H9 (cell line): ENCODE measurements at regions not wholly inside any gene's neighbourhood (a gene's known extent, or its start where the extent isn't known, plus 50 kb on each side); places are given as distances from the start of the nearest gene placed in this dataset.

Experiments used
- DNase-seq: peaks from one replicate; pipeline ENCODE4 v3.0.0-alpha.2; 2017
- H2AFZ ChIP-seq: one replicate; pipeline ENCODE4 v1.6.1; 2013; ENCODE audit warnings: mild to moderate bottlenecking, low read length, control low read depth, moderate library complexity
- H2AK5ac ChIP-seq: 2 replicates; pipeline ENCODE4 v1.6.1; 2013; ENCODE audit warnings: low read length, control low read depth, mixed read lengths; ENCODE audit not compliant: insufficient read length
- H2BK120ac ChIP-seq: one replicate; pipeline ENCODE4 v1.6.1; 2013; ENCODE audit warnings: low read depth, mild to moderate bottlenecking, low read length, control low read depth, inconsistent platforms; ENCODE audit not compliant: poor library complexity, severe bottlenecking
- H2BK12ac ChIP-seq: 2 replicates; pipeline ENCODE4 v1.6.1; 2013; ENCODE audit warnings: low read length, control low read depth, mixed read lengths, low read depth; ENCODE audit not compliant: insufficient read length
- H2BK15ac ChIP-seq: 2 replicates; pipeline ENCODE4 v1.6.1; 2013; ENCODE audit warnings: low read depth, low read length, control low read depth
- H2BK20ac ChIP-seq: one replicate; pipeline ENCODE4 v1.6.1; 2013; ENCODE audit warnings: low read depth, mild to moderate bottlenecking, low read length, control low read depth, inconsistent platforms; ENCODE audit not compliant: poor library complexity, severe bottlenecking
- H2BK5ac ChIP-seq: 2 replicates; pipeline ENCODE4 v1.6.1; 2013; ENCODE audit warnings: low read length, control low read depth, mixed read lengths; ENCODE audit not compliant: insufficient read length
- H3K14ac ChIP-seq: 2 replicates; pipeline ENCODE4 v1.6.1; 2013; ENCODE audit warnings: low read length, control low read depth; ENCODE audit not compliant: insufficient read depth
- H3K18ac ChIP-seq: 2 replicates; pipeline ENCODE4 v1.6.1; 2013; ENCODE audit warnings: low read depth, mild to moderate bottlenecking, mixed read lengths, low read length, control low read depth; ENCODE audit not compliant: insufficient read length
- H3K23ac ChIP-seq: 2 replicates; pipeline ENCODE4 v1.6.1; 2013; ENCODE audit warnings: low read length, control low read depth, mixed read lengths, low read depth; ENCODE audit not compliant: insufficient read length
- H3K23me2 ChIP-seq: 2 replicates; pipeline ENCODE4 v1.6.1; 2013; ENCODE audit warnings: low read depth, mild to moderate bottlenecking, mixed read lengths, low read length, control low read depth; ENCODE audit not compliant: insufficient read length, poor library complexity, severe bottlenecking
- H3K27ac ChIP-seq: 2 replicates; pipeline ENCODE4 v1.5.1; 2013; ENCODE audit warnings: low read length, control low read depth, mixed read lengths, low read depth; ENCODE audit not compliant: insufficient read length
- H3K27me3 ChIP-seq: 2 replicates; pipeline ENCODE4 v1.6.1; 2013; ENCODE audit warnings: low read length, control low read depth, inconsistent platforms; ENCODE audit not compliant: insufficient read depth
- H3K4ac ChIP-seq: 2 replicates; pipeline ENCODE4 v1.6.1; 2013; ENCODE audit warnings: low read depth, mild to moderate bottlenecking, control low read depth, inconsistent platforms, low read length, moderate library complexity
- H3K4me1 ChIP-seq: 2 replicates; pipeline ENCODE4 v1.6.1; 2013; ENCODE audit warnings: low read length, control low read depth, inconsistent platforms; ENCODE audit not compliant: insufficient read depth
- H3K4me2 ChIP-seq: 2 replicates; pipeline ENCODE4 v1.6.1; 2013; ENCODE audit warnings: low read length, control low read depth, mixed read lengths; ENCODE audit not compliant: insufficient read length, insufficient read depth
- H3K56ac ChIP-seq: 2 replicates; pipeline ENCODE4 v1.6.1; 2013; ENCODE audit warnings: low read depth, mild to moderate bottlenecking, mixed read lengths, low read length, control low read depth; ENCODE audit not compliant: insufficient read length
- H3K79me1 ChIP-seq: 2 replicates; pipeline ENCODE4 v1.6.1; 2013; ENCODE audit warnings: low read depth, mild to moderate bottlenecking, moderate library complexity, low read length, control low read depth, inconsistent platforms; ENCODE audit not compliant: insufficient read depth, poor library complexity, severe bottlenecking
- H3K79me2 ChIP-seq: 2 replicates; pipeline ENCODE4 v1.6.1; 2013; ENCODE audit warnings: low read length, control low read depth, inconsistent platforms; ENCODE audit not compliant: insufficient read depth
- H3K9ac ChIP-seq: 2 replicates; pipeline ENCODE4 v1.6.1; 2013; ENCODE audit warnings: low read length, control low read depth, mixed read lengths; ENCODE audit not compliant: insufficient read length; ENCODE audit errors: extremely low read depth
- H3K9me3 ChIP-seq: one replicate; pipeline ENCODE4 v1.6.1; 2013; ENCODE audit warnings: low read depth, low read length, inconsistent platforms; ENCODE audit not compliant: control insufficient read depth
- H3T11ph ChIP-seq: one replicate; pipeline ENCODE4 v1.6.1; 2013; ENCODE audit warnings: mild to moderate bottlenecking, low read length, control low read depth, inconsistent platforms
- H4K20me1 ChIP-seq: one replicate; pipeline ENCODE4 v1.6.1; 2013; ENCODE audit not compliant: control insufficient read depth, insufficient read length, insufficient read depth
- H4K5ac ChIP-seq: 2 replicates; pipeline ENCODE4 v1.6.1; 2013; ENCODE audit warnings: low read depth, mild to moderate bottlenecking, mixed read lengths, low read length, control low read depth; ENCODE audit not compliant: insufficient read length
- H4K8ac ChIP-seq: replicated peaks from 2 replicates; pipeline ENCODE4 v1.6.1; 2013; ENCODE audit warnings: low read length, control low read depth, mixed read lengths, low read depth; ENCODE audit not compliant: insufficient read length
- H4K91ac ChIP-seq: 2 replicates; pipeline ENCODE4 v1.6.1; 2013; ENCODE audit warnings: low read depth, mild to moderate bottlenecking, moderate library complexity, mixed read lengths, low read length, control low read depth; ENCODE audit not compliant: insufficient read length
- H3K27ac Mint-ChIP-seq, 3 experiments: 2 replicates in 2 of 3; 3 replicates in 1 of 3; pipeline ENCODE4 v1.8.0; 2020 to 2021; ENCODE audit warnings: mixed read lengths in 3 of 3, mild to moderate bottlenecking in 1 of 3, moderate library complexity in 1 of 3
- H3K27me3 Mint-ChIP-seq: 2 replicates; pipeline ENCODE4 v1.8.0; 2021; ENCODE audit warnings: low read depth, mild to moderate bottlenecking, moderate library complexity, mixed read lengths
- H3K36me3 Mint-ChIP-seq, 3 experiments: 2 replicates in 2 of 3; 3 replicates in 1 of 3; pipeline ENCODE4 v1.8.0; 2020 to 2021; ENCODE audit warnings: low read depth in 3 of 3, mixed read lengths in 3 of 3; ENCODE audit not compliant: insufficient read depth in 1 of 3
- H3K4me1 Mint-ChIP-seq, 2 experiments: 2 replicates each; pipeline ENCODE4 v1.8.0; 2020; ENCODE audit warnings: mixed read lengths in 2 of 2
- H3K4me3 Mint-ChIP-seq, 2 experiments: 2 replicates in 1 of 2; 3 replicates in 1 of 2; pipeline ENCODE4 v1.8.0; 2020 to 2021; ENCODE audit warnings: mild to moderate bottlenecking in 2 of 2, mixed read lengths in 2 of 2, moderate library complexity in 1 of 2
- H3K9me3 Mint-ChIP-seq, 2 experiments: 2 replicates in 1 of 2; 3 replicates in 1 of 2; pipeline ENCODE4 v1.8.0; 2020; ENCODE audit warnings: mild to moderate bottlenecking in 2 of 2, mixed read lengths in 2 of 2, moderate library complexity in 1 of 2
- CTCF ChIP-seq: fragments of 200-600 bp; sonication (generic); conservative IDR thresholded peaks from 3 replicates; pipeline ENCODE4 v1.8.0; 2021; ENCODE audit warnings: antibody characterized with exemption, mild to moderate bottlenecking
- WGBS: extraction: QIAGEN DNeasy Blood & Tissue Kit; methylation state at CpG from one replicate; pipeline ENCODE4 v1.1.7; 2013; ENCODE audit warnings: missing lambda C conversion rate, low lambda C conversion rate, mixed read lengths; ENCODE audit not compliant: insufficient read length; ENCODE audit errors: extremely low coverage; 5-methylcytosine and 5-hydroxymethylcytosine counted together

GRCh38 chr14:66105815-66106214 lies 380.4 kb upstream of the CCDC196 start:
- peaks cover 0 to 6% of the 10 kb centered on the region in 2 experiments; a peak in 1 of 5 replicates for H3K9me3 Mint-ChIP-seq
- Histone ChIP-seq H2BK120ac (no peak overlapping the region), H3T11ph (no peak overlapping the region), H2BK15ac (no peak overlapping the region), H3K4me2 (no peak overlapping the region), H3K9me3 (no peaks in the 10 kb centered on the region), H2AK5ac (no peak overlapping the region), H4K91ac (no peak overlapping the region), H4K20me1 (no peaks in the 10 kb centered on the region), H2BK5ac (no peak overlapping the region), H3K79me2 (no peaks in the 10 kb centered on the region), H3K9ac (no peak overlapping the region), H3K27me3 (no peaks in the 10 kb centered on the region), H3K4me1 (no peaks in the 10 kb centered on the region), H2BK20ac (no peak overlapping the region), H2BK12ac (no peak overlapping the region), H2AFZ (no peak overlapping the region), H3K56ac (no peak overlapping the region), H3K18ac (no peak overlapping the region), H3K14ac (no peak overlapping the region), H3K23me2 (no peaks in the 10 kb centered on the region), H3K4ac (no peak overlapping the region), H3K79me1 (no peaks in the 10 kb centered on the region), H3K27ac (no peak overlapping the region), H4K5ac (no peak overlapping the region), H3K23ac (no peak overlapping the region), H4K8ac (no peak overlapping the region)
- no peak overlapping the region; a peak in 1 of 7 replicates for H3K27ac Mint-ChIP-seq
- no peaks in the 10 kb centered on the region for H3K4me1 Mint-ChIP-seq
- DNase-seq, result no peak
- WGBS, result no CpG with 5 or more reads among the region's 4 CpGs
- no peak overlapping the region for H3K4me3 Mint-ChIP-seq
- H3K27me3 Mint-ChIP-seq, result peaks cover 1% of the 10 kb centered on the region; the same call in 1 of the 2 replicates
- TF ChIP-seq CTCF, result no peak
- peaks cover 0 to 3% (median 2%) of the 10 kb centered on the region in 3 experiments; a peak in 2 of 7 replicates for H3K36me3 Mint-ChIP-seq
